ENCODE measurements at regions not wholly inside any gene's neighbourhood (a gene's known extent, or its start where the extent isn't known, plus 50 kb on each side); places are given as distances from the start of the nearest gene placed in this dataset.

- Histone ChIP-seq H3K4me2 (ENCODE audit: low read depth, low read length, poor library complexity, severe bottlenecking) (no peak overlapping the region), H3K27me3 (ENCODE audit: low read length) (no peaks in the 10 kb centered on the region), H3K9me2 (replicated peaks; ENCODE audit: insufficient read depth, low read length) (no peaks in the 10 kb centered on the region), H3K9ac (ENCODE audit: low read length) (no peak overlapping the region), H3F3A (ENCODE audit: insufficient read depth) (no peaks in the 10 kb centered on the region), H3K36me3 (ENCODE audit: low read length) (no peaks in the 10 kb centered on the region), H3K9me3 (ENCODE audit: insufficient read depth, low read length) (no peaks in the 10 kb centered on the region), H3K4me3 (ENCODE audit: insufficient read depth, low read length, poor library complexity, severe bottlenecking) (no peak overlapping the region), H2AFZ (ENCODE audit: low read depth, low read length, severe bottlenecking) (no peak overlapping the region), H4K20me1 (ENCODE audit: low read depth, low read length) (no peaks in the 10 kb centered on the region), H3K27ac (ENCODE audit: low read depth, low read length) (no peak overlapping the region), H3K79me2 (ENCODE audit: insufficient read depth, low read length) (no peaks in the 10 kb centered on the region)
- TF ChIP-seq EZH2phosphoT487 (conservative IDR thresholded peaks at IDR 0.05; ENCODE audit: low read length): no peak
- TF ChIP-seq CTCF (IDR thresholded peaks at IDR 0.05; ENCODE audit: insufficient read depth, low read length, poor library complexity, severe bottlenecking): no peak
These were observed 280.3 kb downstream of the GADD45G start for GRCh38 chr9:89885156-89885555.

- no peak overlapping the region for H2AFZ ChIP-seq (ENCODE audit: low read depth, low read length, severe bottlenecking)
- no peaks in the 10 kb centered on the region for H3F3A ChIP-seq (ENCODE audit: insufficient read depth)
- H3K36me3 ChIP-seq (ENCODE audit: low read length): no peaks in the 10 kb centered on the region
- H3K27me3 ChIP-seq (ENCODE audit: low read length): no peaks in the 10 kb centered on the region
- H3K9me2 ChIP-seq (replicated peaks; ENCODE audit: insufficient read depth, low read length): no peaks in the 10 kb centered on the region
- H3K4me2 ChIP-seq (ENCODE audit: low read depth, low read length, poor library complexity, severe bottlenecking): no peak overlapping the region
- no peaks in the 10 kb centered on the region for H3K79me2 ChIP-seq (ENCODE audit: insufficient read depth, low read length)
- H3K27ac ChIP-seq (ENCODE audit: low read depth, low read length): no peak overlapping the region
- H3K4me3 ChIP-seq (ENCODE audit: insufficient read depth, low read length, poor library complexity, severe bottlenecking): no peak overlapping the region
- no peak overlapping the region for H3K9ac ChIP-seq (ENCODE audit: low read length)
- no peaks in the 10 kb centered on the region for H4K20me1 ChIP-seq (ENCODE audit: low read depth, low read length)
- TF ChIP-seq CTCF (IDR thresholded peaks at IDR 0.05; ENCODE audit: insufficient read depth, low read length, poor library complexity, severe bottlenecking) (no peak), EZH2phosphoT487 (conservative IDR thresholded peaks at IDR 0.05; ENCODE audit: low read length) (no peak)
- H3K9me3 ChIP-seq (ENCODE audit: insufficient read depth, low read length): no peaks in the 10 kb centered on the region
These were observed 281.5 kb downstream of the GADD45G start for GRCh38 chr9:89886281-89886700.

GRCh38 chr9:89887286-89887685, 282.5 kb downstream of the GADD45G start:
- Histone ChIP-seq H2AFZ (ENCODE audit: low read depth, low read length, severe bottlenecking) (no peak overlapping the region), H3K9me2 (replicated peaks; ENCODE audit: insufficient read depth, low read length) (no peaks in the 10 kb centered on the region), H3K27me3 (ENCODE audit: low read length) (no peaks in the 10 kb centered on the region), H3K9ac (ENCODE audit: low read length) (no peak overlapping the region), H3K4me3 (ENCODE audit: insufficient read depth, low read length, poor library complexity, severe bottlenecking) (no peak overlapping the region), H3K4me2 (ENCODE audit: low read depth, low read length, poor library complexity, severe bottlenecking) (no peak overlapping the region), H4K20me1 (ENCODE audit: low read depth, low read length) (no peaks in the 10 kb centered on the region), H3F3A (ENCODE audit: insufficient read depth) (no peaks in the 10 kb centered on the region), H3K79me2 (ENCODE audit: insufficient read depth, low read length) (no peaks in the 10 kb centered on the region), H3K9me3 (ENCODE audit: insufficient read depth, low read length) (no peaks in the 10 kb centered on the region), H3K27ac (ENCODE audit: low read depth, low read length) (no peak overlapping the region), H3K36me3 (ENCODE audit: low read length) (no peaks in the 10 kb centered on the region)
- no peak for TF ChIP-seq EZH2phosphoT487 (conservative IDR thresholded peaks at IDR 0.05; ENCODE audit: low read length)
- no peak for TF ChIP-seq CTCF (IDR thresholded peaks at IDR 0.05; ENCODE audit: insufficient read depth, low read length, poor library complexity, severe bottlenecking)

Measured in SU-DHL-6 (cell line).